IMR-90 (cell line): ENCODE measurements at regions not wholly inside any gene's neighbourhood (a gene's known extent, or its start where the extent isn't known, plus 50 kb on each side); places are given as distances from the start of the nearest gene placed in this dataset.

Experiments used
- ATAC-seq: fragments of 200-7000 bp; cut with Tn5 transposase; 2 replicates; pipeline ENCODE4 v1.9.1; 2020; ENCODE audit warnings: low read depth, mild to moderate bottlenecking, moderate library complexity
- BruUV-seq: library from RNA; stranded (reverse); fragments of 400-500 nt; replicated peaks from 2 replicates; lab custom pipeline; 2021; lab: Mats Ljungman, UMichigan
- CTCF ChIA-PET: fragments of 300-600 bp; formaldehyde crosslinking; extraction: SDS; loops from one replicate; lab custom pipeline; 2021; ENCODE audit warnings: antibody characterized with exemption; lab: Yijun Ruan, JAX
- POLR2A ChIA-PET: fragments of 300-600 bp; sonication (Branson Sonifier 250); formaldehyde crosslinking; loops from one replicate; lab custom pipeline; 2022; ENCODE audit warnings: antibody characterized with exemption; ENCODE audit not compliant: unreplicated experiment; lab: Charles Lee
- DNase-seq: peaks from one replicate; pipeline ENCODE4 v3.0.0; 2013
- H2AFZ ChIP-seq: replicated peaks from 2 replicates; pipeline ENCODE3; 2013; ENCODE audit warnings: low read length, mild to moderate bottlenecking; ENCODE audit not compliant: poor library complexity
- H2AK5ac ChIP-seq: 2 replicates; pipeline ENCODE4 v1.6.1; 2013; ENCODE audit warnings: low read depth, low read length, inconsistent platforms
- H2AK9ac ChIP-seq: replicated peaks from 2 replicates; pipeline ENCODE3; 2013; ENCODE audit warnings: mild to moderate bottlenecking, low read depth, low read length, moderate library complexity; ENCODE audit not compliant: poor library complexity
- H2BK120ac ChIP-seq: 2 replicates; pipeline ENCODE4 v1.6.1; 2013; ENCODE audit warnings: low read depth, low read length, inconsistent platforms
- H2BK15ac ChIP-seq: 3 replicates; pipeline ENCODE4 v1.6.1; 2013; ENCODE audit warnings: low read depth, low read length, inconsistent platforms
- H2BK20ac ChIP-seq: 2 replicates; pipeline ENCODE4 v1.6.1; 2013; ENCODE audit warnings: low read depth, mild to moderate bottlenecking, inconsistent platforms, low read length, moderate library complexity
- H2BK5ac ChIP-seq: 2 replicates; pipeline ENCODE4 v1.6.1; 2013; ENCODE audit warnings: mild to moderate bottlenecking, low read depth, low read length, inconsistent platforms; ENCODE audit not compliant: poor library complexity, severe bottlenecking
- H3K14ac ChIP-seq: replicated peaks from 2 replicates; pipeline ENCODE4 v1.6.1; 2013; ENCODE audit warnings: low read depth, low read length, inconsistent platforms
- H3K18ac ChIP-seq: 2 replicates; pipeline ENCODE4 v1.6.1; 2013; ENCODE audit warnings: low read depth, low read length, control low read depth
- H3K23ac ChIP-seq: 2 replicates; pipeline ENCODE4 v1.6.1; 2013; ENCODE audit warnings: low read depth, low read length, inconsistent platforms
- H3K27ac ChIP-seq: 2 replicates; pipeline ENCODE4 v1.5.1; 2013; ENCODE audit warnings: mild to moderate bottlenecking, control low read depth, low read length; ENCODE audit not compliant: insufficient read depth
- H3K27me3 ChIP-seq: 2 replicates; pipeline ENCODE4 v1.6.1; 2013; ENCODE audit warnings: low read length; ENCODE audit not compliant: control insufficient read depth, insufficient read depth
- H3K36me3 ChIP-seq: 2 replicates; pipeline ENCODE4 v1.6.1; 2013; ENCODE audit warnings: low read length, mixed read lengths; ENCODE audit not compliant: control insufficient read depth, insufficient read depth
- H3K4ac ChIP-seq: 2 replicates; pipeline ENCODE4 v1.6.1; 2013; ENCODE audit warnings: low read depth, low read length, inconsistent platforms
- H3K4me1 ChIP-seq: 2 replicates; pipeline ENCODE4 v1.6.1; 2013; ENCODE audit warnings: low read length, mixed read lengths; ENCODE audit not compliant: control insufficient read depth, insufficient read depth
- H3K4me2 ChIP-seq: 2 replicates; pipeline ENCODE4 v1.6.1; 2013; ENCODE audit warnings: low read depth, mild to moderate bottlenecking, control low read depth, low read length, moderate library complexity
- H3K4me3 ChIP-seq: 2 replicates; pipeline ENCODE4 v1.5.1; 2013; ENCODE audit warnings: low read depth, mild to moderate bottlenecking, control low read depth, low read length, moderate library complexity; ENCODE audit not compliant: insufficient read depth
- H3K56ac ChIP-seq: 2 replicates; pipeline ENCODE4 v1.6.1; 2013; ENCODE audit warnings: low read length, inconsistent platforms; ENCODE audit not compliant: insufficient read depth; ENCODE audit errors: extremely low read depth
- H3K79me1 ChIP-seq, 2 experiments: 2 replicates each; pipeline ENCODE4 v1.6.1; 2013; ENCODE audit warnings: low read length in 2 of 2, inconsistent platforms in 1 of 2, low read depth in 1 of 2
- H3K9ac ChIP-seq: 2 replicates; pipeline ENCODE4 v1.6.1; 2013; ENCODE audit warnings: low read depth, low read length, control low read depth
- H3K9me1 ChIP-seq: 2 replicates; pipeline ENCODE4 v1.6.1; 2013; ENCODE audit warnings: low read length, inconsistent platforms; ENCODE audit not compliant: insufficient read depth
- H3K9me3 ChIP-seq: 2 replicates; pipeline ENCODE4 v1.6.1; 2013; ENCODE audit warnings: low read length; ENCODE audit not compliant: control insufficient read depth, insufficient read depth
- H4K20me1 ChIP-seq: 2 replicates; pipeline ENCODE4 v1.6.1; 2013; ENCODE audit warnings: low read length, inconsistent platforms; ENCODE audit not compliant: insufficient read depth
- H4K5ac ChIP-seq: 2 replicates; pipeline ENCODE4 v1.6.1; 2013; ENCODE audit warnings: mild to moderate bottlenecking, low read depth, low read length, control low read depth
- H4K8ac ChIP-seq, 2 experiments: 2 replicates each; pipeline ENCODE4 v1.6.1; 2013; ENCODE audit warnings: low read depth in 2 of 2, low read length in 2 of 2, control low read depth in 1 of 2, inconsistent platforms in 1 of 2
- H4K91ac ChIP-seq: 2 replicates; pipeline ENCODE4 v1.6.1; 2013; ENCODE audit warnings: low read depth, low read length, inconsistent platforms; ENCODE audit not compliant: insufficient read depth
- BHLHE40 ChIP-seq: fragments of 150-350 bp; IDR thresholded peaks from 2 replicates; pipeline ENCODE4 v1.6.1; 2016; ENCODE audit warnings: mild to moderate bottlenecking, low read depth, low read length
- CHD1 ChIP-seq: IDR thresholded peaks from 2 replicates; pipeline ENCODE4 v1.6.1; 2012; ENCODE audit warnings: low read depth, low read length, improper control_type of control experiment
- CTCF ChIP-seq: conservative IDR thresholded peaks from 2 replicates; pipeline ENCODE4 v1.5.1; 2012; ENCODE audit warnings: mild to moderate bottlenecking, low read depth, low read length, improper control_type of control experiment
- FOS ChIP-seq: fragments of 150-350 bp; IDR thresholded peaks from 2 replicates; pipeline ENCODE4 v1.6.1; 2016; ENCODE audit warnings: low read depth, low read length
- NFE2L2 ChIP-seq: fragments of 150-350 bp; IDR thresholded peaks from 2 replicates; pipeline ENCODE4 v1.6.1; 2016; ENCODE audit warnings: low read depth, mild to moderate bottlenecking, low read length
- RAD21 ChIP-seq: IDR thresholded peaks from 2 replicates; pipeline ENCODE4 v1.6.1; 2012; ENCODE audit warnings: low read length, improper control_type of control experiment
- USF2 ChIP-seq: fragments of 150-350 bp; IDR thresholded peaks from 2 replicates; pipeline ENCODE4 v1.6.1; 2017; ENCODE audit warnings: mild to moderate bottlenecking, antibody characterized with exemption, low read length, low read depth
- dilution Hi-C: fragments of 300-500 bp; cut with HindIII; formaldehyde crosslinking; loops from one replicate; pipeline ENCODE4 v1.14.3; 2018; ENCODE audit warnings: low sequenced_read_pairs; ENCODE audit not compliant: unreplicated experiment
- in situ Hi-C: fragments of 300-500 bp; cut with MboI; formaldehyde crosslinking; loops from 3 replicates; pipeline ENCODE4 v1.14.3; 2019; ENCODE audit warnings: low sequenced_read_pairs, inconsistent platforms, mixed read lengths
- intact Hi-C: fragments of 100-400 bp; cut with micrococcal nuclease; formaldehyde crosslinking; loops from 2 replicates; pipeline ENCODE4 v1.10.0; 2022

GRCh38 chr9:78626971-78627370 lies 330.0 kb downstream of the PSAT1 start:
- Histone ChIP-seq H4K91ac (no peak overlapping the region), H3K4ac (no peak overlapping the region), H3K79me1 (no peaks in the 10 kb centered on the region), H2BK15ac (no peak overlapping the region), H3K4me1 (no peaks in the 10 kb centered on the region), H3K9ac (no peak overlapping the region), H3K27ac (no peak overlapping the region), H3K27me3 (no peaks in the 10 kb centered on the region; the same call in 1 of the 2 replicates), H4K8ac (no peak overlapping the region), H3K56ac (no peak overlapping the region), H2BK20ac (no peak overlapping the region), H4K5ac (no peak overlapping the region), H3K36me3 (no peaks in the 10 kb centered on the region), H3K4me2 (no peak overlapping the region), H3K23ac (no peak overlapping the region), H2BK120ac (no peak overlapping the region), H3K14ac (no peak overlapping the region), H2AK5ac (no peak overlapping the region), H3K9me1 (no peaks in the 10 kb centered on the region; the same call in 1 of the 2 replicates), H2AK9ac (no peak overlapping the region), H3K4me3 (no peak overlapping the region), H2BK5ac (no peak overlapping the region), H4K20me1 (no peaks in the 10 kb centered on the region), H2AFZ (no peak overlapping the region), H3K9me3 (no peaks in the 10 kb centered on the region), H3K18ac (no peak overlapping the region)
- DNase-seq (no peak), ATAC-seq (no peak)
- in situ Hi-C loops (no loop called here), dilution Hi-C loops (no loop called here), intact Hi-C loops (no loop called here)
- BruUV-seq, result no TSS peak
- ChIA-PET POLR2A (no interaction called here), CTCF (no interaction called here)
- TF ChIP-seq FOS, result no peak
- no peak for TF ChIP-seq RAD21
- no peak for TF ChIP-seq NFE2L2
- TF ChIP-seq CTCF, result no peak
- TF ChIP-seq BHLHE40, result no peak
- no peak for TF ChIP-seq USF2
- TF ChIP-seq CHD1, result no peak
